Activated effector memory CD4-positive, alpha-beta T cell treated with Interleukin-2 at 50 U/mL for 16 hours (primary cell): ENCODE measurements at regions not wholly inside any gene's neighbourhood (a gene's known extent, or its start where the extent isn't known, plus 50 kb on each side); places are given as distances from the start of the nearest gene placed in this dataset.
"Not testable (repeated sequence)": the region's sequence is repeated elsewhere in the genome, so short reads cannot be mapped to it uniquely, and the experiment has no call there.

Source experiments
- DNase-seq: peaks from one replicate; pipeline ENCODE4 v3.0.0-alpha.2; 2020

DNA sequence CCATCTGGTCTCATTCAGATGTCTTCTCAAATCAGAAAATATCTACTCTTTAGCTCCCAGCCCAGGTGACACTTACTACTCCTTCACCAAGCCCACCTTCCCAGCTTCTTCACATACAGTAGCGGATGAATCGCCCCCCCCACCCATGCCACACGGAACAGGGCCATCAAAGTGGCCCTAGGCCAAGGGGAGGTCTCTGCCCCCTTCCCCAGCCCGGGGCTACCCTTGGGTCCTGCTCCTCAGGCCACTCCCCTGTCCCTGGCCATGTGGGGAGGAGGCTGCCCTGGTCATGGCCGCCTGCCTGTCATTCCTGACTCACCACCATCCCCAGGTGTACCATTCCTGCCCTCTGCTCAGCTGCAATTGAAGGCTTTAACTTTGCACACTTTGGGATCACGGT lies 142.8 kb downstream of the NECTIN1 start:
- DNase-seq: no peak

DNA sequence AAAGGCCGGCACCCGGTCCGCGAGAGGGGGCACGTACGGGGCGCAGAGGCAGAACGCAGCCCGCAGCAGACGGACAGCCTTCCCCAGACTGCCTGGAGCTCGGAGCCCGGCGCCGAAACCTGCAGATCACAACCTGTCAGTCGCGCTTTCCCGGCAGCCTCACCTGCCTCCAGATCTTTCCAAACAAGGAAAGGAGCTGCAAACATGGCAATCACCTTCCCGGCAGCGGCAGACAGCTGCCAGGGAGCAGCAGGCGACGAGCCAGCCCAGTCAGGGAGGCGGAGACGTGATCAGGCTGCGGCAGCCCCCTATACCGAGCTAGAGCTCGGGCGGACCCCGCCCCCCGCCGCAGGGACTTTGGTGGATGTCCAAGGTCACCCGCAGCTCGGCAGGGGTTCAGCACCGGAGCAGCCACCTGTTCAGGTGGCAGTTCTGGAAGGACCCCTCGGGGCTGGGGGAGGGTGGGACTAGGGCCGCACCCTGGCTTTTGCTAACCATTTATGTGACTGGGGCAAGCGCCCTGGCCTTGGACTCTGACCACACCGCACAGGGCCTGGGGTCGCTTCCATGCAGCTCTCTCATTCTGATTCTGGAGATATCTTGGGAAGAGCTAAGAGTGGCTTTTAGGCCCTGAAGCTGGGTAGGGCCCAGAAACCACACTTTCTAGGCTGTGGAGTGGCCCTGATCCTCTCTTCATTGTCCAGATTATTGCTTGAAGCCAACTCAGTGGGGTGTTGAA lies 143.8 kb downstream of the NECTIN1 start:
- no peak for DNase-seq

DNA sequence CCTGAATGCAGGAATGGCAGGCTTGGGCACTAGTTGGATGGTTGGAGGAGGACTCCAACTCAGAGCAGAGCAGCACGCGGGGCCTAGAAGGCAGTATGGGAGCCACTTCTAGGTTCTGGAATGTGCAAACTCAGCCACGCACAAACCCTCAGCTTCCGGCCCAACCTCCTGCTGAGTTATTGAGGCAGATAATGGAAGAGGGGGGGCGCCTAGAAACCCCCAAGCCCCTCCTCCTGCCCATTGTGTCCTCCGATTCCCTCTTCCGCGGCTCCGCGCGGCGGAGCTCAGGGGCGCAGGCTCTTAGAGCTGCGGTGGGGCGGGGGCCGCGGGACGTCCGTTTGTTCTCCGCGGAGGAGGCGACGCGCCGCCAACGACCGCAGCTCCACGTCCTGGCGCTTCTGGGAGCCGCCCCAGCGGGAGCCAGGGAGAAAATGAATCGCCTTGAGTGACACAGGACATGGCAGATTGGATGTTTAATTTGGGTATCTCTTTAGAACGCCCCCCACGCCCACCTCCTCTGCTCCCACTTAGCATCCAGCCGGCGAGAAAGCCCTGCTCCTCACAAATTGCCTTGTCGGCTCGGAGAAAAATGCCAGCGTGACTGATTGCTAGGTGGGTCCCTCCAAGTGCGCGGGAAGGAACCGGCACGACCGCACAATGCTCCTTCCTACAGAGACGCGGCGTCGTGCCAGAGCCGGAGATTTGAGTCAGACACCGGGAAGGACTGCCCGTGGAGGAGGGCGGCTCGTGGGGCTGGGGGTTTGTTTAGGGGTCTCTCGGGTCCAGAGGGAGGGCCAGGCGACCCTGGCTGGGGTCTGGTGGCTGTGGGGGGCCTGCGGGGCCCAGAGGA lies 144.6 kb downstream of the NECTIN1 start:
- DNase-seq: no peak

DNA sequence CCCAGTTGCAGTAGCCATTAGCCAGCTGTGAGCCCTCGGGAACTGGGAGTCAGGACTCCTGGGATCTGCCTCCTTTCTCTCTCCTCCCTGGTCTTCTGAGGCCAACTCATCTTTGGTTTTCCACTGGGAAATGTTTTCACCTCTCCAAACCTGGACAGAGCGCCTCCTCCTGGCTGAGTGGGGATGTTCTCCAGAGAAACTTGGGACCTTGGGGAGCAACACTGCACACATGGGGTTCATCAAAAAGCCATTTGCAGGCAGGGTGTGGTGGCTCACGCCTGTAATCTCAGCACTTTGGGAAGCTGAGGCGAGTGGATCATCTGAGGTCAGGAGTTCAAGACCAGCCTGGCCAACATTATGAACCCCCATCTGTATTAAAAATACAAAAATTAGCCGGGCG lies 145.4 kb downstream of the NECTIN1 start:
- no peak for DNase-seq

DNA sequence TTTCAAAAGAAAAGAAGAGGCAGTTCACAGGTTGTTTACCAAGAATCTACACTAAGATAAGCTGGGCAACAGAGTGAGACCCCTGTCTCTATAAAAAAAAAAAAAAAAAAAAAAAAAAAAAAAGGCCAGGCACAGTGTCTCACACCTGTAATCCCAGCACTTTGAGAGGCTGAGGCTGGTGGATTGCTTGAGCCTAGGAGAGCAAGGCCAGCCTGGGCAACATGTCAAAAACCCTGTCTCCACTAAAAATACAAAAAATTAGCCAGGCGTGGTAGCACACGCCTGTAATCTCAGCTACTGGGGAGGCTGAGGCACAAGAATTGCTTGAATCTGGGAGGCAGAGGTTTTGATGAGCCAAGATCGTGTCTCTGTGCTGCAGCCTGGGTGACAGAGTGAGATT lies 147.6 kb downstream of the NECTIN1 start:
- not testable (repeated sequence) for DNase-seq

DNA sequence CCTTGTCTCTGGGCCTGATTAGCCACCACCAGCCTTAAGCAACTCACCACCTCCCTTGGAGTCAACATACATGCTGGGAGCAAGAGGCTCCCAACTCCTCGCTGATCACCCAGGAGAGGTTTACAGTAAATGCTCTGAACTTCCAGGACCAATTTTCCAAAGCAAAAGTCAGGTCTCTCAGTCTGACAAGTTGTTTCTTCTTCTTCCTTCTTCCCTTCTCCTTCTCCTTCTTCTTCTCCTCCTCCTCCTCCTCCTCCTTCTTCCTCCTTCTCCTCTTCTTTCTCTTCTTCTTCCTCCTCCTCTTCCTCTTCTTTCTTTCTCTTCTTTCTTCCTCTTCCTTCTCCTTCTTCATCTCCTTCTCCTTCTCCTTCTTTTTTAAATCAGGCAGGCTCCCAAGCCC lies 148.2 kb downstream of the NECTIN1 start:
- no peak for DNase-seq

DNA sequence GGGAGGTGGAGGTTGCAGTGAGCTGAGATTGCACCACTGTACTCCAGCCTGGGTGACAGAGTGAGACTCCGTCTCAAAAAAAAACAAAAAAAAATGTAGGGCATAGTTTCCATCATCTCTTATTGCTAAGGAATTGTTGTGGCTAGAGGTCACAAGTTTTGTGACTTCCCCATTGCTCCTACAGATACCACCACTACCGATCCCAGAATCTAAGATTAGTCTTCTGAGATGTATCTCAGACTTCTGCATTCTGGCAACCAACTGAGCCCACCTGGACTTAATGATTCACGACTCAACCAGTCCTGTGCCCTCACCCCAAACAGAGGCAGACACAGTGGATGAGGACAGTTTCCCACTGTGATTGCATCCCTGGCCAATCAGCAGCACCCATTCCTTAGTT lies 148.9 kb downstream of the NECTIN1 start:
- DNase-seq: no peak

DNA sequence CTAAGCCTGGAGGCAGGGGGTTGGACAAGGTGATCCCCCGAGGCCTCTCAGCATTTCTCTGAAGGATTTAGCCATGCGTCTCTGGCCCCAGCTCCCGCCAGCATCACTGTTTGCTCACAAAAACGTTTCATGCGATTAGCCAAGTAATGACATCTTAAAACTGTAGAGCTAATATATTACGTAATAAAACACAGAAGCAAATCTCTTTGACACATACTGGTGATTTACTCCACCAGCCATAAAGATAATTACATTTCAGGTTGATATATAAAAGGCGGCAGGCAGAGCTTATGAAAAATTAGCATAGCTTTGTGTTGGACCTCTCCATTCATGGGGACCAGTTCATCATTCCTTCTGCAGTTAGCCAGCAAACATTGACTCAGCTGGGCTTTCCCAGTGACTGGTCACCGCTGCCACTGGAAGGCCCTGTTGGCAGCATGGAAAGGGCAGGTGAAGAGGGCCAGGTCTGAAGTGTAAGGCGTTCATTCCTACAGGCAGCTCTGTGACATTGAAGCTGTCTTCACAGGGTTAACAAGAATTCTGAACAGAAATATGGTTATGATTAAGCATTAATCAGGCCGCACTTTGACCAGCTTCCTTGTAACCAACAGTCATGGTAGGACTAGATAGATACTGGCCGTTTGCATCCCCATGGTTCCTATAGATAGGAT lies 150.3 kb downstream of the NECTIN1 start:
- DNase-seq: no peak

DNA sequence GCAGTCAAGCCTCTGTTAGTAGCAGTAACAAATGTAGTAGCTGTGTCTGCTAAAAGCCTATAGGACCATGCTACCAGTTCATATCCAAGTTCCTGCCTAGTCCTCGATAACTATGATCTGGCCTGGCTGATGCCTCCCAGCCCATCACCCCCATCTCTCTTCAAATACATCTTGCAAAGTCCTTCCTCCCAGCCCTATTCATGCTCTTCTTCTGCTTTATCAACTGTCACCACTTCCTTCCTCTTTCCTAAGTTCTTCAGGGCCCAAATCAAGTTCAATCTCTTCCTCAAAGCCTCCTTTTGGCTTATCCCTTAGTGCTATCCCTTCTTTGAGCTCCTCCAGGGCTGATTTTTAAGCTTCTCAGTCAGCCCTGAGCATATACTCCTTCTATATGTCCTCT lies 150.9 kb upstream of the THY1 start:
- no peak for DNase-seq

DNA sequence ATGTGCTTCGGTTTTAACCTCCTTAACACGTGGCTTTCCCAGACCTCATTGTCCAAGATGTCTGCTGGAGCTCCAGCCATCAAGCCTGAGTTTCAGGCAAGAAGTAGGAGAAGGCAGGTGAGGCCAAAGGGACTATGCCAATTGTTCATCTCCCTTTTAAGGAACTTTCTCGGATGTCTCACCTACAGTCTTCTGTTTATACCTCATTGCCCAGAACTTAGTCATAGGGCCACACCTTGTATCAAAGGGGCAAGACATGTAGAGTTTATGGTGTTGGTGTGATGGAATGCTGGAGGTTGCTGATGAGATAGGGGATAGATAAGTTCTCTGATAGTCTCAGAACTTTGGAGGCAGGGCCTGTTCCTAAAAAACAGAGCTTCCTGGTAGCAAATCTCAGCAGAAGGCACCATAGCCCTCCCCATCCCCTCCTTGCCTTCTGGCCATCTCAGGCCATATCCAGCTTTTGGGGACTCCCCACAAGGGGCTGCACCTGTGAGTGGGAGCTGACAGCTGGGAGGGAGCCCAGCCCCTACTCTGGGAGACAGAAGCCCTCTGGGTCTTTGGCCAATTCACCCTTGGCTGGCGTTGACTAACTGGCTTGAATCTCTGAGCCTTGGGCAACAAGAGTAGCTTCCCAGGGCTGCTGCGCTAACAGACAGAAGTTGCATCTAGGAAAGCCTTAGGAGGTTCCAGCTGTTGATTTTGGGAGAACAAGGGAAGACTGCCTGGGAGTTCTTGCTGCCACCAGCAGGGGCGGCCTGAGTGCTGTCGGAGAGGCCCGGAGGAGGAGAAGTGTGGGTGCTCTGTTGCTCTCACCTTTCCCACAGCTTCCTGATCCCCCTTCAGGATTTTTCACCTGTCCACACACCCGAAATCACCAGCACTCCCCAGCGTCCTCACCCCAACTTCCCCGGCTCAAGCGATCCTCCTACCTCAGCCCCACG lies 149.8 kb upstream of the THY1 start:
- no peak for DNase-seq

DNA sequence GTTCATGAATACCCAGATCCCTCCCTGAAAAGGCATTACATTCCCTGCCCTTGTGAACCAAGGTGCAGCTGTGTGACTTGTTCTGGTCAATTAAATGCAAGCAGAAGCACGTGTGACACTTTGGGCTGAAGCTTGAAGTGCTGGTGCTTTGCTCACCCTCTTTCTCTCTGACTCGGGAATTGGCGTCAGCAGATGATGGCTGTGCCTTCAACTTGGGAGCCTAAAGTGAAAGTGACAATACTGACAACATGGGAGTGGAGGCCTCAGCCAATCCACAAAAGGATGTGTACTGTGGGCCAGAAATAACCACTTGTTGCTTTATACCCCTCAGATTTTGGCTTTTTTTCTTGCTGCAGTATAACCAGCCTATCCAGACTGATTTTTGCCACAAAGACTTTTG lies 148.3 kb upstream of the THY1 start:
- DNase-seq: no peak

DNA sequence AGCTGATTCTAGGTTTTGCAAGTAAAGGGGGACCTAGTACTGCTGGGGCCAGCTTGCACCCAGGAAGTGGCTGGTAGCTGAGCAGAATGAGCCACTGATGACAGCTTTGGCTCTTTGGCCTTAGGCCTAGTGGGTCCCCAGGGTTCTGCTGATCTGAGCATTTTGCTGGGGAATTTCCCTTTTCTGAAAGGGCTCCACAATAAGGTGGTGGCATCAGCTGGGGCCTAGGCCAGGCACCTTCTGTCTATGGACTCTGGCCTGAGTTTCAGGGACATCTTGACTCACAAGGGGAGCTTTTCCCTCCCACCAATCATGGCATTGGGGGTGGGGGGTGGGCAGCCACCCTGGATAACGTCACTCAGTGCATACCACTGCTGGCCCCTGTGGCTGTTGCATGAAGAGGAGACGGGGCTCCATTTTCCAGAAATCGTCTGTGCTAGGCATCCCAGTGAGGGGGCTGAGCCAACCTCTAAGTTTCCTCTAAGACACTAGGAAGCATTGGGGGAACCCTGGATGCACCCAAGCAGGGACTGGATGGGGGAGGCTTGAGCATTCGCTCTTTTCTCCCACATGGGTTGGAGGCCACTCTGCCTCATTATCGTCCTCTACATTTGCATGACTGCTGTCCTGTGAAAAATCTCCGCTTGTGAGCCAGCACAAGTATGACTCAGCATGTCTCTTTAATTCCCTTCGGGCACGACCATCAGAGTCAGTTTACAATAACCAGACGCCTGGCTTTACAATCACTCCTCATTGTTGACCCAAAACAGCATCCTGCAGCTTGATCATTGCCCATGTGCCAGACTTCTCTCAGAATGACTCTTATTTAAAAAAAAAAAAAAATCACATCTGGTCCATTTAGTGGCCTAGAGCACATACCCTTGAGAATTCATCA lies 145.0 kb upstream of the THY1 start:
- no peak for DNase-seq

DNA sequence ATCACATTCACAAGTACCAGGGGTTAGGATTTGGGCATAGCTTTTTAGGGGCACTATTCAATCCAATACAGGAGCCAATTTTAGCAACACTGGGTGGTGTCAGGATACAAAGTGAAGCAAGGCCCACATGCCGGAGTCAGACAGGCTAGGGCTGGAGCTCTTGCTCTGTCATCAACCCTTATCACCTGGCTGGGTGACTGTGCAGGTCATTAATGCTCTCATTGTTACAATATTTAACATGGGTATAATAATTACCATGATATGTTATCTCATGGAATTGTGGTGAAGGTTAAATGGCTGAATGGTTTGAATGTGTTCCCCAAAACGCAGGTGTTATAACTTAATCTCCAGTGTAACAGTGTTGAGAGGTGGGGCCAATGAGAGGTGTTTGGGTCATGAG lies 143.3 kb upstream of the THY1 start:
- no peak for DNase-seq

DNA sequence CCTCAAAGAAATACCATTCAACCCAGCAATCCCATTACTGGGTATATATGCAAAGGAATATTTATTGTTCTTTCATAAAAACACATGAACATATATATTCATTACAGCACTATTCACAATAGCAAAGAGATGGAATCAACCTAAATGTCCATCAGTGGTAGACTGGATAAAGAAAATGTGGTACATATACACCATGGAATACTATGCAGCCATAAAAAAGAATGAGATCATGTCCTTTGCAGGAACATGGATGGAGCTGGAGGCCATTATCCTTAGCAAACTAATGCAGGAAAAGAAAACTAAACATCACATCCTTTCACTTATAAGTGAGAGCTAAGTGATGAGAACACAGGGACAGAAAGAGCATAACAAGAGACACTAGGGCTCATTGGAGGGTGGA lies 142.7 kb upstream of the THY1 start:
- not testable (repeated sequence) for DNase-seq

DNA sequence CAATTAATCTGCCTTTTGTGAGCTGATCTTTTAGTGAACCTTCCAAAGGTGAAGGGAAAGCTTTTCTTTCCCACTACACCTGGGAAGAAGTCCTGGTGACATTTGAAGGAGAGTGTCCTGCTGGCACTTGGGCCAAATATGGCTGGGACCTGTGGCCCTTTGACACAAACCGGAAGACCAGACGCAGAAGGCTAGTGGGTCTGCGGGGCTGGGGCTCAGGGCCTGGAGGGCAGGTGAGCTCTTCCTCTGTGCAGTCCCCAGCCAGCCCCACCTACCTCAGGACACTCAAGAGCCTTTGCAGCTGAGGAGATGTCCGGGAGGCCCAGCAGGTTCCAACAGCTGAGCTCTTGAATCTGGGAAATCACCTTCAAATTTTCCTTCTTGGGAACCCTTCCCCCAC lies 138.0 kb upstream of the THY1 start:
- no peak for DNase-seq

DNA sequence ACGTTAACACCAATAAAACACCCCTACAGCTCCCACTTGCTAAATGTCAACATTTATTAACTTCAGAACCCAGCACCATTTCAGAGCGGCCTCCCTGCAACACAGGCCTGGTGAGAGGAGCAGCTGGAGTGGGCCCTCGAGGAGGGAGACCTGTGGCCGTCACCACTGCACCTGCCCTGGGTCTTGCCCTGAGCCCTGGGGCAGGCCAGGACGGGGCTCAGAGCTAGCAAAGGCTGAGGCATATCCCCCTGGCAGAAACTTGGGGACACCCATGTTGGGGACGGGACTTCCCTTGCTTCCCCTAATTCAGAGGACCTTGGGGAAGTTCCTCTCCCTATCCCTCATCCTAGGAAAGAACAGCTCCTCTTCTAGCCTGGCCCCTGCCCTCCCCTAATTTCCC lies 137.3 kb upstream of the THY1 start:
- DNase-seq: no peak

DNA sequence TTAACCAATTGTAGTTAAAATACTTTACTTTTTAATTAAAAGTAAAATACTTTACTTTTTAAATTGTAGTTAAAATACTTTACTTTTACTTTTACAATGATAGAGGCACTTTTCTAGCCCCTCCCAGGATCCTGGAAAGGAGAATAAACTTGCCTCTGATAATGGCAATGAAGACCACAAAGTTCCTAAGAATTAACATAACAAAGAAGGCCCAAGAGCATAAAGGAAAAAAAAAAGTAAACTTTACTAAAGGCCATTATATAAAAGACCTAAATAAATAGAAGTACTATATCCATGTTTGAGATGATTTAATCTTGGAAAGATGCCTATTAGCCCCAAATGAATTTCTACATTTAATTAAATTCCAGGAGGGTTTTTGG lies 129.1 kb upstream of the THY1 start:
- no peak for DNase-seq

DNA sequence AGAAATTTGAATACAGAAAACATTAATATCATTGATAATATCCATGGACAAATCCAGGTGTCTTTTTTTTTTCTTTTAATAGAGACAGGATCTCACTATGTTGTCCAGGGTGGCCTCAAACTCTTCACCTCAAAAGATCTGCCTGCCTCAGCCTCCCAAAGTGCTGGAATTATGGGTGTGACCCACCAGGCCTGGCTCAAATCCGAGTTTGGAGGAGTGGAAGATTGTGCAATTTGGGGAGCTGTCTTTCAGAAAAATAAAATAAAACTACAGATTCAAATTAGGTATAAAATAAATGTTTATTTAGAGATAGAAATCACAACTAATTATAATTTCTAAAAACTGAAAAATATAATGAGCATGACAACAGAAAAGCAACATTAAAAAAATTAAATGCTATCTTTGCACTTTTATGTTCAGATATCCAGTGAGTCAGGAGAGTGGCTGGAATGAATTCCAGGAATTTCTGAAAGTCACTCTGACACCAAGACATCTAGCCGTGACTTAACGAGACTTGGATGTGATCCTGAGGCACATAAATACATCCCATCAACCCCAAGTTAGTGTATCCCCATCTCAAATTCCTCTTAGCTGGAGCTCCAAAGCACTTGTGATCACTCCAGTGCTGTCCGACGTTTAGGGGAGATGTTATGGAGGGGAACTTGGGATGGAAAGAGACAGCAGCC lies 128.6 kb upstream of the THY1 start:
- DNase-seq: no peak

DNA sequence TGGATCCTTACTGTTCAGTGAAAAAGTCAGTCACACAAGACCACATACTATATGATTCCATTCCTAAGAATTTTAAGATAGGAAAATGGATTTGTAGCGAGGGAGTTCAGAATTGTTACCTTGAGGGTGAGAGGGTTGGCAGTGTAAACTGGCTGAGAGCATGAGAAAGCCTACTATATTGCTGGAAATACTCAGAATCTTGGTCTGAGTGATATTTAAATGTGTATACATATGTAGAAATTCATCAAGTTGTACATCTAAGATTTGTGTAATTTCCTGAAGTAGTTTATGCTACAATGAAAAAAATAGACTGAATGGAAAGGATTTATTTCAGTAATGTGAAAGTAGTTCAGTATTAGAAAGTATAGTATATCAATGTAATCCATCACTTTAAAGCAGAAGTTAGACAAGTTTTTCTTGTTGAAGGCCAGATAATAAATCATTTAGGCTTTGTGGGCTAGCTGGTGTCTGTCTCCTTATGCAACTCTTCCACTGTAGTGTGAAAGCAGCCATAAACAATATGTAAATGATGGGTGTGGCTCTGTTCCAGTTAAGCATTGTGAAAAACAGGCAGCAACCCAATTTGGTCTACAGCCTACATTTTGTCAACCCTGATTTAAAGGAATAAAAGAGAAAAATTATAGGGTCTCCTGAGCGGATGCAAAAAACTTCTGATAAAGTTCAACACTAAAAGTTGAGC lies 127.2 kb upstream of the THY1 start:
- DNase-seq: no peak

DNA sequence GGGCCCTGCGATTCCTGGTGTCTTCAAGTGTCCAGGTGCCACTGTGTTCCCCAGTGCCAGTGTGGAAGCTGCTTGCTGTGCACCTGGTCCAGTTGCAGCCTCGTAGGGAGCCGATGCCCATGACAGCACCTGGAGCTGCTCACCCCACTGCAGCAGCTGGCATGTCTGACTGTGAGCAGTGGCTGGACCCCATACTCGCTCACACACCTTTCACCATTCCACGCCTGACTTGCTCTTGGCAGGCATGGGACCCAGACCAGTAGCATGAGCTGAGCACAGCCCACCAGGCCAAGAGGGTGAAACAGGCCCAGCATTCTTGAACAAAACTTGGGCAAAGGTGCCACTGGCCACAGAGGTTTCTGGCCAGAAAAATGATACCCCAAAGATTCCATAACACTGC lies 124.5 kb upstream of the THY1 start:
- DNase-seq: no peak
